ENCODE measurements at regions not wholly inside any gene's neighbourhood (a gene's known extent, or its start where the extent isn't known, plus 50 kb on each side); places are given as distances from the start of the nearest gene placed in this dataset.

- no peak overlapping the region for H3K4me3 ChIP-seq (ENCODE audit: low read depth, low read length)
- no peak for TF ChIP-seq CTCF (IDR thresholded peaks at IDR 0.05; ENCODE audit: borderline replicate concordance, insufficient read depth, low read depth, low read length)
Observed at GRCh38 chr20:56867128-56867527, 238.0 kb downstream of the TFAP2C start.

GRCh38 chr20:56868746-56869145, 239.6 kb downstream of the TFAP2C start:
- TF ChIP-seq CTCF (IDR thresholded peaks at IDR 0.05; ENCODE audit: borderline replicate concordance, insufficient read depth, low read depth, low read length): no peak
- no peak overlapping the region for H3K4me3 ChIP-seq (ENCODE audit: low read depth, low read length)

GRCh38 chr20:56870271-56870670, 241.2 kb downstream of the TFAP2C start:
- no peak for TF ChIP-seq CTCF (IDR thresholded peaks at IDR 0.05; ENCODE audit: borderline replicate concordance, insufficient read depth, low read depth, low read length)
- H3K4me3 ChIP-seq (ENCODE audit: low read depth, low read length): no peak overlapping the region

GRCh38 chr20:56871691-56872090, 242.6 kb downstream of the TFAP2C start:
- no peak for TF ChIP-seq CTCF (IDR thresholded peaks at IDR 0.05; ENCODE audit: borderline replicate concordance, insufficient read depth, low read depth, low read length)
- no peak overlapping the region for H3K4me3 ChIP-seq (ENCODE audit: low read depth, low read length)

GRCh38 chr20:56872620-56873458, 243.7 kb downstream of the TFAP2C start:
- TF ChIP-seq CTCF (IDR thresholded peaks at IDR 0.05; ENCODE audit: borderline replicate concordance, insufficient read depth, low read depth, low read length): no peak
- H3K4me3 ChIP-seq (ENCODE audit: low read depth, low read length): no peak overlapping the region

- H3K4me3 ChIP-seq (ENCODE audit: low read depth, low read length): no peak overlapping the region
- no peak for TF ChIP-seq CTCF (IDR thresholded peaks at IDR 0.05; ENCODE audit: borderline replicate concordance, insufficient read depth, low read depth, low read length)
Observed at GRCh38 chr20:56873836-56874235, 244.7 kb downstream of the TFAP2C start.

GRCh38 chr20:56875052-56875659, 246.1 kb downstream of the TFAP2C start:
- no peak for TF ChIP-seq CTCF (IDR thresholded peaks at IDR 0.05; ENCODE audit: borderline replicate concordance, insufficient read depth, low read depth, low read length)
- H3K4me3 ChIP-seq (ENCODE audit: low read depth, low read length): no peak overlapping the region
